GM12891 (cell line): ENCODE measurements at regions not wholly inside any gene's neighbourhood (a gene's known extent, or its start where the extent isn't known, plus 50 kb on each side); places are given as distances from the start of the nearest gene placed in this dataset.

ENCODE experiments used
- DNase-seq: peaks from one replicate; pipeline ENCODE4 v3.0.0; 2011; ENCODE audit warnings: low spot score; ENCODE audit not compliant: insufficient read length
- FAIRE-seq: peaks from 2 replicates; lab custom pipeline; 2011; peaks lifted over from hg19 to GRCh38; lab: Jason Lieb, UNC
- PAX5 ChIP-seq: IDR thresholded peaks from 2 replicates; pipeline ENCODE4 v1.6.1; 2011; ENCODE audit warnings: low read length, moderate library complexity, mild to moderate bottlenecking; ENCODE audit not compliant: insufficient read depth, severe bottlenecking
- POLR2A ChIP-seq: IDR thresholded peaks from 2 replicates; pipeline ENCODE4 v1.6.1; 2011; ENCODE audit warnings: low read depth, low read length, control low read depth
- POLR2AphosphoS5 ChIP-seq: IDR thresholded peaks from 2 replicates; pipeline ENCODE4 v1.6.1; 2011; ENCODE audit warnings: low read depth, low read length, control low read depth
- POU2F2 ChIP-seq: IDR thresholded peaks from 2 replicates; pipeline ENCODE4 v1.6.1; 2011; ENCODE audit warnings: low read depth, mild to moderate bottlenecking, control low read depth, low read length, moderate library complexity
- SPI1 ChIP-seq: IDR thresholded peaks from 2 replicates; pipeline ENCODE4 v1.6.1; 2011; ENCODE audit warnings: low read depth, low read length, control low read depth
- TAF1 ChIP-seq: IDR thresholded peaks from 2 replicates; pipeline ENCODE4 v1.6.1; 2011; ENCODE audit warnings: low read depth, low read length, control low read depth

DNA sequence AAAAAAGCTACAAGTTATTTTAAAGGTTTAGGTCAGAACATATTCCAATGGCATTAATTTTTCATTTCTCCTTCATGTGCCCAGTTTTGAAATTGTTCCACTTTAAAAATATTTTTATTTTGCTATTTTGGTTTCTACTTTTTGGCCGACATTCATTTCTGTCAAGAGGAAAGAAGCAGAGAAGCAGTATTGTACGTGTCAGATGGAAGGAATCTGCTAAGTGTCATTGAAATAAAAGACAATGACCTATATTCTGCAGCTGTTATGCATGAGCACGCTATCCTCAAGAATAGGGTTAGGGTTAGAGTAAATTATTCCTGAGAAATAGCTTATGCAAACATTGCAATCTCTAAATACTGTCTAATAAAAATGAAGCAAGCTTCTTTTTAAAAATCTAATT lies 941.7 kb downstream of the TUSC7 start:
- no peak for DNase-seq
- no peak for FAIRE-seq
- TF ChIP-seq POLR2A = no peak
- TF ChIP-seq PAX5 = no peak
- TF ChIP-seq SPI1 = no peak
- no peak for TF ChIP-seq POLR2AphosphoS5
- TF ChIP-seq POU2F2 = no peak
- no peak for TF ChIP-seq TAF1

DNA sequence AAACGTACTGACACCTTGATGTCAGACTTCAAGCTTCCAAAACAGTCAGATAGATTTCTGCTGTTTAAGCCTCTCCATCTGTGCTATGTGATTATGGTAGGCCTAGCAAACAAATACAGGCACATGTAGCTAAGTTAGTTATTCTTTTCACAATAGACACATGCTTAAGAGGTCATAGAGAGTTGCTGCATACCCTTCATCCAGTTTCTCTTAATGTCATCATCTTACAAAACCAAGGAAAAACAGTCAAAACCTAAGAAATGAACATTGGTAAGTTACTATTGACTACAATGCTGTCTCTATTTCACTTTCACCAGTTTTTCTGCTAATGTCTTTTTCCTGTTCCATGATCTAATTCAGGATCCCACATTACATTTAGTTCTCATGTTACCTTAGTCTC lies 946.8 kb downstream of the TUSC7 start:
- TF ChIP-seq POLR2A (no peak), PAX5 (no peak), TAF1 (no peak), SPI1 (no peak), POLR2AphosphoS5 (no peak), POU2F2 (no peak)
- FAIRE-seq (no peak), DNase-seq (no peak)

DNA sequence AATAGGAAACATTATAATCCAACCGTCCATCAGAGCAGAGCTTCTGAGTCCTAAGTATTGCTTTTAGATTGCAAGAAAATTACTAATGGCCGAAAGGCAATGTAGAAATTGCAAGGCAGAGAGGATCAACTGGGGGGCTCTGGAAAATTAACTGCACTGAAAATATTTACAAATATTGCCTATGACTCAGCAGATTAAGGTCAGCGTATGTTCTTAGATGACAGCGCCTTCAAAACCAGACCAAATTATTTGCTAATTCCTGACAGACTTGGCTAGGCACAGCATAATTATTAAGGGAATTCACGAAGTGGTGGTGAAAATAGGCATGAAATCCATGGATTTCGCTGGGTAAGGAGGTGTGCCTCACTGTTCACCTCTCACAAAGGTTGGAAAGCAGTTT lies 947.7 kb downstream of the TUSC7 start:
- FAIRE-seq (no peak), DNase-seq (no peak)
- no peak for TF ChIP-seq POLR2AphosphoS5

DNA sequence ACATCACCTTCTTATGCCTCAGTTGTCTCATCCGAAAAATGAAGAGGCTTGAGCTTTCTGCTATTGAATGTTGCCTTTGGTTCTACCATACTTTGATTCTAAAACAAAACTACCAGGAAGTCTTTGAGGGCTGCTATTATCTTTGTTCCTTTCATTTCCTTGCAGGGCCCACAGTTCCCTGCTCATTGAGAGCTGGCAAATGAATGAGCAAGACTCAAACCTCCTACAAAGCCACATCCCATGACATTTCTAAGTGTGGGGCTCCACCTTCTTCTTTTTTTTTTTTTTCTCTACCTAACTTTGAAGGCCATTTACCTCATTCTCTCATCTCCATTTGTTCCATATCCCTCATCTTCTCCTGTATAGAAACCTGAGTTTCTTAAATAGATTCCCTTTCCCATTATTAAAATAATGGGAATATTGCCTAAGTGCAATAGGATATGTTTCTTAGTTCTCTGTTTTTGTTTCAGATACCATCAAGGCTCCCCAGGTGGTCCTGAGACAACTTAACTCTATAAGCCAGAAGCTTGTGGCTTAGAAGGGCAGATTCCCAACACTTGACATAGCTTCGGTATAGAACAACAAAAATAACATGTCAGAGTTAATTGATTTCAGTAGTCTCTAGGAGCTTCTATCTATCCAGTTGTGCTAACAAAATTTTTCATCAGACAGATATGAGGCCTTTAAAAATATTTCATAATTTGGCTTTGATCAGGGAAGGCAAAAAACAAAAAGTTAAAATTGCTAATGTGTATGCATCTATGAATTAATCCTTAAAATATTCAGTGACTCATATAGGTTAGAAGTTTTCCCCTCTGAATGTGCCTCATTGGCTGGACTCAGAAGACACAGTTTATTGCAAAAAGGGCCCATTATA lies 951.6 kb downstream of the TUSC7 start:
- FAIRE-seq (no peak), DNase-seq (no peak)
- TF ChIP-seq POLR2A = no peak
- no peak for TF ChIP-seq TAF1
- TF ChIP-seq POU2F2 = no peak
- TF ChIP-seq POLR2AphosphoS5 = no peak
- no peak for TF ChIP-seq PAX5
- no peak for TF ChIP-seq SPI1

DNA sequence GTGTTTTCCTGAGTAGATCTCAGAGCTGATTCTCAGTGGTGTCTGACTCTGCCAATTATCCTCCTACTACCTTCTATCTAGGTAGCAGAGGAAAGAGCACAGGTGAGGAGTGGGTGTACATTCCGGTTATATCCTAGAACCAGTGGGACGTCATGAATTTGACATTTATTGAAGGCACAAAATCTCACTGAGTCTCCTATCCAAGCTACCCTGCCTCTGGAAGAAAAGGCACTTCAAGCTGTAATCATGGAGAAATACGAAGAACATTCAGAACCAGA lies 952.2 kb downstream of the TUSC7 start:
- no peak for DNase-seq
- TF ChIP-seq TAF1 (no peak), PAX5 (no peak)

DNA sequence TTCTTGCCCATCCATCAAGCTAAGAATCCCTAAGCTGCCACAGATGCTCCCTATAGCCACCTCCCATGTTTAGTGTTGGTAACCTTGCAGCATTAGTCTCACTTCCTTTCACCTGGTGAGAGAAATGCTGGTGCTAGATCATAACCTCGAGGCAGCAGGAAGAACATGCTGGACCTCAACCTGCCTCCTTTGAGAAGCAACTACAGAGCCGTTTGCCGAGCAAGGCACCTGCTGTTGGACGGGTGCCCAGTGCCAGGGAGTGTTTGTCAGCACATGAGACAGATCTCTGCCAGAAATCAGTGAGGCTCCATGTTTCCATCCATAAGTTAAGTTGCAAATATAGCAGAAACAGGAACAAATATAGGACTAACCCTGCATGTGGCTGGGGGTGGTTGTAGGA lies 955.7 kb downstream of the TUSC7 start:
- TF ChIP-seq POU2F2 (no peak), PAX5 (no peak), POLR2A (no peak), SPI1 (no peak), TAF1 (no peak), POLR2AphosphoS5 (no peak)
- DNase-seq = no peak
- FAIRE-seq = no peak

More for the DNA sequence above, 952.2 kb downstream of the TUSC7 start:
- FAIRE-seq = no peak

DNA sequence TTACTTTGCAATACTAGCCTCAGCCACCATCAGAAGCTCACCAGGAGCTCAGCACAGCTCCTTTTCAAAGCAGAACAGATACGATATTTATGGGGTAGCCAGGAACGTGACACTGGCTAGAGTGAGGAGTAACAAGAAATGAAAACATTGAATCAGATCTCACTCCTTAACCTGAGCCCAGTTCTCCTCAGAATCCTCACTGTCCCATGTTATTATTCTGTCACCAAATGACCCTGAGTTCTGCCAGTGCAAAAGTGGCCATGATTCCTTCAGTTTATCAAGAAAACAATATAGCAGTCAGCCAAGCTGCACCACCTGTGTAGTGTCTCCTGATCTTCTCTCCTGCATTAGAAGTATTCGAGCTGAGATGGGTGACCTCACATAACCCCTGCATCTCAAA lies 956.7 kb downstream of the TUSC7 start:
- no peak for FAIRE-seq
- TF ChIP-seq POU2F2 (no peak), TAF1 (no peak), SPI1 (no peak), PAX5 (no peak), POLR2AphosphoS5 (no peak), POLR2A (no peak)
- no peak for DNase-seq

DNA sequence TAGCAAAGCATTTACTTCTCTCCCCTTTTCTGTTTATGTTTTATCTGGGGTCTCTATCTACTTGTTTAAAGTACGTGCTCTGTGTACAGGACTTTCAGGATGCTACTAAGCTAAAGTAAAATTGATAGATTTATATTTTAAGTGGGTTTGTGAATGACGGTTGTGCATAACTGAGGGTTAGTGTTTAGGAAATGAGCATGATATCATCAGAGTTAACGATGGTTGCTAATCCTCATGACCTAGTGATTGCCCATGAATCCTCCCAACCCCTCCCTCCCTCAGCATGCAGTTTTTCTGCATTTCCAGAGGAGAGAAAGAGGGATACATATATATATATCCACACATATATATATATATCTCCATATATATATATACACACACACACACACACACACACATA lies 957.2 kb downstream of the TUSC7 start:
- no peak for DNase-seq
- no peak for FAIRE-seq
- TF ChIP-seq POLR2AphosphoS5 (no peak), POLR2A (no peak), PAX5 (no peak)

DNA sequence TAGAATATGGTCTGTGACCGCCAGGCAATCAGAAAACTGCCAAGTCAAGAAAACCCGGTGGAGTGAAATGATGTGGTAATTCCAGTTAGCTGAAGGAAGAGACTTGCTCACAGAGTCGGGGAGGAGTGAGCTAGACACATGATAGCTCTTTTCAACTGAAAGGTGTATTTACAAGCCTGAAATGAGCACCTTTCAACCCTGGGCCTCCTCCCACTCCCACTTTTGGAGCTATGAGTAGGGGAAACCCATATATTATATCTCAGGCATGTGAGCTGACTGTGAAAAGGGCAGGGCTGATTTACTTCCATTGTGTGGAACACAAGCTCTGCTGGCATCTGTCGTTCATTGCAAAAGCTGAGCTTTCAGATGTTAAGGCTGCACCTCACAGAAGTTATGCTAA lies 960.2 kb downstream of the TUSC7 start:
- DNase-seq (no peak), FAIRE-seq (no peak)
- TF ChIP-seq POLR2AphosphoS5 (no peak), POLR2A (no peak), SPI1 (no peak), PAX5 (no peak), POU2F2 (no peak), TAF1 (no peak)

DNA sequence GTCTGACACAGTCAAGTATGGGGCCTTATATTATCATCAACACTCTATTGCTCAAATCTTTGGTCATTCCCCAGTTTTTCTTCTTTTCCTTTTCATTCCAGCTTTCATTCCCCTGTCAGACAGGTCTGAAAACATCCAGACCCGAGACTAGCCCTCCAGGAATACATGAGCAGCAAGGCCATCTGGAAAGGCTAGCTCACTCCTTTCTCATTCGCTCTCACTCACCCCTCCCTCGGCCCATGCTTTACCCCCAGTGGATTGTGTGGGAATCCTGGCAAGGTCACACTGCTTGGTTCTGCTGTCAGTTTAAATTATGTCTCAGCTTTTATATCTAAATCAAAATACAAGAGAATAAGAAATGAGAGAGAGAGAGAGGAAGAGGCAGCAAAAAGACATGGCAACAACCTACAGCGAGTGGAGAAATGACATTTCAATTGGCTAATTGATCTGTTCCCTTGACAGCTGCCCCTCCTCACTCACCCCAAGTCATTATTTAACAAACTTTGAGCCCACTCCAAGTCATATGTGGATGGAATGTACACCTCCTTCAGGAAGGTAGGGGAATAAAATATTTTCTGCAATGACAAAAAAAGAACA lies 962.2 kb downstream of the TUSC7 start:
- FAIRE-seq = no peak

More for the DNA sequence above, 962.2 kb downstream of the TUSC7 start:
- no peak for DNase-seq
- no peak for TF ChIP-seq PAX5
- TF ChIP-seq POLR2A = no peak
- TF ChIP-seq POU2F2 = no peak
- no peak for TF ChIP-seq POLR2AphosphoS5
- no peak for TF ChIP-seq TAF1
- no peak for TF ChIP-seq SPI1
